RWPE1 (cell line): ENCODE measurements at regions not wholly inside any gene's neighbourhood (a gene's known extent, or its start where the extent isn't known, plus 50 kb on each side); places are given as distances from the start of the nearest gene placed in this dataset.

Experiments
- CTCF ChIA-PET: fragments of 350-600 bp; sonication (Branson Sonifier 250); formaldehyde crosslinking; extraction: SDS; loops from one replicate; lab custom pipeline; 2021; lab: Yijun Ruan, JAX
- POLR2A ChIA-PET: fragments of 400-600 bp; formaldehyde crosslinking; extraction: SDS; loops from one replicate; lab custom pipeline; 2020; ENCODE audit warnings: antibody characterized with exemption; ENCODE audit not compliant: low non-redundant PET; lab: Yijun Ruan, JAX
- DNase-seq: peaks from one replicate; pipeline ENCODE4 v3.0.0; 2012; ENCODE audit warnings: low spot score
- H3K27ac ChIP-seq: fragments of 450-650 bp; 2 replicates; pipeline ENCODE4 v1.5.1; 2017
- CTCF ChIP-seq: fragments of 450-650 bp; conservative IDR thresholded peaks from 2 replicates; pipeline ENCODE4 v1.5.1; 2017; ENCODE audit warnings: low read depth, mild to moderate bottlenecking

GRCh38 chr6:167494698-167495435 is 170.0 kb downstream of the TTLL2 start:
- CTCF ChIA-PET: no interaction called here
- H3K27ac ChIP-seq: no peak overlapping the region
- POLR2A ChIA-PET: no interaction called here
- no peak for TF ChIP-seq CTCF
- no peak for DNase-seq

GRCh38 chr6:167495506-167496401 is 170.9 kb downstream of the TTLL2 start:
- TF ChIP-seq CTCF: no peak
- no peak for DNase-seq

GRCh38 chr6:167496707-167497106 is 171.8 kb downstream of the TTLL2 start:
- H3K27ac ChIP-seq: no peak overlapping the region
- POLR2A ChIA-PET: no interaction called here
- no peak for DNase-seq
- CTCF ChIA-PET: no interaction called here
- no peak for TF ChIP-seq CTCF

More at GRCh38 chr6:167495506-167496401, 170.9 kb downstream of the TTLL2 start:
- ChIA-PET POLR2A (no interaction called here), CTCF (no interaction called here)
- no peak overlapping the region for H3K27ac ChIP-seq

GRCh38 chr6:167497428-167498056 is 172.7 kb downstream of the TTLL2 start:
- CTCF ChIA-PET: interaction anchor here (0.5 kb wide), 1 partner anchor 11 kb away, joined by 3 read pairs; no protein-coding TSS in a partner anchor
- no peak for TF ChIP-seq CTCF
- POLR2A ChIA-PET: no interaction called here
- H3K27ac ChIP-seq: no peak overlapping the region
- no peak for DNase-seq

GRCh38 chr6:167499161-167499660 is 174.3 kb downstream of the TTLL2 start:
- no peak for TF ChIP-seq CTCF
- H3K27ac ChIP-seq: no peak overlapping the region
- ChIA-PET CTCF (no interaction called here), POLR2A (no interaction called here)
- no peak for DNase-seq

GRCh38 chr6:167500961-167501360 is 176.1 kb downstream of the TTLL2 start:
- CTCF ChIA-PET: no interaction called here
- no peak for TF ChIP-seq CTCF
- DNase-seq: no peak
- POLR2A ChIA-PET: no interaction called here
- H3K27ac ChIP-seq: no peak overlapping the region
